ENCODE measurements at regions not wholly inside any gene's neighbourhood (a gene's known extent, or its start where the extent isn't known, plus 50 kb on each side); places are given as distances from the start of the nearest gene placed in this dataset.

GRCh38 chr12:4203772-4204376, 69.7 kb upstream of the CCND2 start:
- TF ChIP-seq POLR2AphosphoS5 (IDR thresholded peaks at IDR 0.05) (no peak), CTCF (IDR thresholded peaks at IDR 0.05; ENCODE audit: poor library complexity, severe bottlenecking) (no peak)
